T47D (cell line): ENCODE measurements at regions not wholly inside any gene's neighbourhood (a gene's known extent, or its start where the extent isn't known, plus 50 kb on each side); places are given as distances from the start of the nearest gene placed in this dataset.

Source experiments
- DNase-seq, 2 experiments: peaks; one replicate each; pipeline versions ENCODE4 v3.0.0 to v3.0.0-alpha.2; 2011 to 2012; ENCODE audit warnings: low read depth in 1 of 2, low spot score in 1 of 2
- JUND ChIP-seq: IDR thresholded peaks from 2 replicates; pipeline ENCODE4 v1.6.1; 2012; ENCODE audit warnings: low read depth
- in situ Hi-C: cut with HindIII; loops from 2 replicates; pipeline ENCODE4 v1.10.0; 2016; ENCODE audit warnings: low sequenced_read_pairs, low pct_unique_long_range_greater_than_20kb

- DNase-seq: no peak
- in situ Hi-C loops: no loop called here
- no peak for TF ChIP-seq JUND
Measured at GRCh38 chr4:175561696-175562095, 250.4 kb downstream of the GPM6A start.

- no peak for TF ChIP-seq JUND
Measured at GRCh38 chr4:175562111-175562510, 250.0 kb downstream of the GPM6A start.

GRCh38 chr4:175562542-175562941 is 249.5 kb downstream of the GPM6A start:
- no peak for DNase-seq
- in situ Hi-C loops: no loop called here
- TF ChIP-seq JUND: no peak

More at GRCh38 chr4:175562111-175562510, 250.0 kb downstream of the GPM6A start:
- DNase-seq: no peak
- in situ Hi-C loops: no loop called here
